HG03469 (cell line): ENCODE measurements at regions not wholly inside any gene's neighbourhood (a gene's known extent, or its start where the extent isn't known, plus 50 kb on each side); places are given as distances from the start of the nearest gene placed in this dataset.

Source experiments
- ATAC-seq: cut with Tn5 transposase; IDR thresholded peaks from one replicate; pipeline ENCODE4 v1.9.1; 2021; ENCODE audit warnings: mild to moderate bottlenecking, moderate library complexity, moderate number of reproducible peaks; ENCODE audit not compliant: unreplicated experiment

DNA sequence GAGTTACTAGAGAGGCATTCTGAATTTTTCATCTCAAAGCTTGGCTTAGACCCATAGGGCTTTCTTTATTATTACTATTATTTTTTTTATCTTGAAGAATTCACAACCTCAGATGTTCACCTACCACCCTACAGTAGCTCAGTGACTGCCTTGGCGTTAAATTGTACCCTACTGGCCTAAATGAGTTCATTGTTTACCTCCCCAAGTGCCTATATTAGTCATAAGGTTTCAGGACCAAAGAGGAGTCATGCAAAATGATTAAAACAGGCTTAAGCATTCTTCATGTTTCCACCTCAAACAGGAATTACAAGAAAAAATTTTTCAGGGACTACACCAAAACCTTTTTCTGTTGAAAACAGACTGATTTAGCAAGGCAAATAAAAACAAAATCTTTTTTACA lies 751.5 kb downstream of the SQOR start:
- no peak for ATAC-seq

DNA sequence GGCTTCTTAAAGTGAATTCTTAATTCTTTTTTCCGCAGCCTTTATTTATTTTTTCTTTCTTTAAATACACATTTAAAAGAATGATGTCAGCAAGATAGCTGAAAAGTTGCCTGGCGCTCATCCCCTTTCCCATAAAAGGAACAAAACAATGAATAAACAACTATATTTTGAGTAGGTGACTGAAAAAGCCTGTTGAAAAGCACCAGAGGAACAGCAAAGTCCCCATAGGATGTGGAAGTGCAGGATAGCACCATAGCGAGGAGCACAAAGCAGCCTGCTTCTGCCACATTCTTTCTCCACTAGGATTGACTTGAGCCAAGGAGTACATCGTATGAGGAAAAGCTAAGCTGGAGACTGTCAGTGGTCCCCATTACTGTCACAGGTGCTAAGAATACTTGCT lies 754.9 kb downstream of the SQOR start:
- ATAC-seq, result no peak

DNA sequence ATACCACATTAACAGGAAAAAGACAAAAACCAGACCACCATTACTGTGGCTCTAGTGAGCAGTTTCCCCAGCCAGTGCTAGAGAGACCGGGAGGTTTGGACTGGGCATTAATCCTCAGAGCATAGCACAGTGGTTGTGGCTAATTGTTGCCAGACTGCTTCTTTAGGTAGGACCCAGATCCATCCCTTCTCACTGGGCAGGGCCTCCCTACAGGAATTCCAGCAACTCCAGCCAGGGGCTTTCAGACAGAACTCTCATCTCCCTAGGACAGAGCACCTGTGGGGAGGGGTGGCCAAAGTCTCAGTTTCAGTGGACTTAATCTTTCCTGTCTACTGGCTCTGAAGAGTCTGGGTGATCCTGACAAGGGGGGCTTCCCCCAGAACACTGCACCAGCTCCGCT lies 759.6 kb downstream of the SQOR start:
- ATAC-seq, result no peak

DNA sequence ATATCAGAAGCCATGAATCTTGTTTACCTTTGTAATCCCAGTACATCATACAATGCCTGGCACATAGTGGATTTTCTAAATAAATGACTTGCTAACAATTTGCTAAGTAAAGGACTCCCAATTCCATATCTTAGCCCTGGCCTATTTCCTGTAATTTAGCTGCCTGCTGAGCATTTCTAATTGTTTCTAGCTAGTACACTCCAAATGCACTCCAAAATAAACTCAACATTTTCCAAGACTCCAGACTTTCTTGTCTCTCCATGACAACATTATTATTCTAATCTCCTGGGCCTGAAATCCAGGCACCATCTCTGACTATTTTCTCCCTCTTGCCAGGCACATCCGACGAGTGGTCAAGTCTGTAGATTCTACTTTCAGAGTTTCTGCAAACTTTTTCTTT lies 773.5 kb downstream of the SQOR start:
- no peak for ATAC-seq

DNA sequence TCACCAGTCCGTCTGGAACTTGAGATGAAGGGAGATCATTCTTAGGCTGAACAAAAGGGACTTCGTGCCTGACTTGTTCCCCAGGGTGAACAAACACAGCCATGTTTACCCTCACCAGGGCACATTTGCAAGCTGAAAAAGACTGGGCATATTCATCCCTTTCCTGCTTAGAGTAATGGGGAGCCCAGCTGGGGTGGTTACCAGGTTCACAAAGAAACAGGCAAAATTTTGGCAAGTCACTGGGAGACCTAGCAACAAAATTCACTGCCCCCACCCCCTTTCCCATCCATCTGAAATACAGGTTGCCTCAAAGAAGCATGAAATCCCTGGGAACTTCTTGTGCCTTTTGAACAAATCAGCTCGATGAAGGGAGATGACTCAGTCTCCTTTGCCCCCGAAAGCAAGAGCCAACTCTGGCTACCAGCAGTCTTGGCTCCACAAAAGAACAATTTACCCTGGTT lies 775.0 kb downstream of the SQOR start:
- no peak for ATAC-seq

DNA sequence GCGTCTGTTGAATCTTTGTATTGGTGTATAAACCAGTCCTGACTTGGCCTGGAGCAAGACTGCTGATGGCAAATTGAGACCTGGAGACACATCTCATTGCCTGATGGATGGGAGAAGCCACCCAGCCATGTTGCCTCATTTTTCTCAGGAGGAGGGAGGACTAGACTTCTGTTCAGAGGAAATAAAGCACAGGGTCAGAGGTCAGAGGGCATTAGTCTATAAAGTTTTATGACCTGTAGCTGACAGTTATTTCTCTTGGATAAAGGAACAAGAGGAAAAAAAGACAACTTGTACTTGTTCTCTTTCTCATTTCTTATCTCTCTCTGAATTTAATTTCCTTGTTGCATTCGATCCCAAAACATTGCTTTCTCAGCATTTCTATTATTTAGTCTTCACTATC lies 775.9 kb downstream of the SQOR start:
- ATAC-seq, result no peak

DNA sequence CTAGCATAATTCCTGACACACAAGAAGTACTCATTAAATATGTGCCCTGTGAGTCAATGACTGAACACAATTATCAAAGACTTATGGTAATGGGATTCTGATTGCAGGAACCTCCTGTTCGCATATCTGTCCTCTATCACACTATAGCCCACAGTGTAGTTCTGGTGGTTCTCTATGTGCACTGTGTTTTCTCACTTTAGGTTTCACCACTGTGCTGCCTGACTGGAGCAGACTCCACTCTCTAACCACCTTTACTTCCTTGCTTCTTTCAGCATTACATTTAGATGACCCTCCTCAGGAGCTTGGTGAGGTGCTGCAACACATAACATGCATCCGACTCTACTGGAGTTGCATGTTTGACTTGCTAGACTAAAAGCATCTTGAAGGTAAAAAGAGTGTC lies 777.1 kb downstream of the SQOR start:
- no peak for ATAC-seq

DNA sequence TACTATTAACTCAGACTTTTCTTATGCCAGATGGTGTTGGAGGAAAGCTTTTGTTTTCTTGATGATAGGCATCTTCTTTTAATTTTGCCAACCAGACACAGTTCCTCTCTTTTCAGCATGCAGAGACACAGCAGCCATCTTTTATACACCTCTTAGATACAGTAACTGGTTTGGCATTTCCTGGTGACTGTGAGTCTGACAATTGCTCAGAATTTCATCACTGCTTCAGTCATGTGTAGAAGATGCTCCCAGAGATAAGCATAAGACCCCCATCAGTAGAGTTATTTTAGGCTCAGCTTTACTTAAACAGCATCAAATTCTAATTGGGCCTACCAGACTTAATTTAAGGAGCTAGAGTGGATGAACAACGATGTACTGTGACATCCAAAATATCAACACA lies 779.0 kb downstream of the SQOR start:
- no peak for ATAC-seq

DNA sequence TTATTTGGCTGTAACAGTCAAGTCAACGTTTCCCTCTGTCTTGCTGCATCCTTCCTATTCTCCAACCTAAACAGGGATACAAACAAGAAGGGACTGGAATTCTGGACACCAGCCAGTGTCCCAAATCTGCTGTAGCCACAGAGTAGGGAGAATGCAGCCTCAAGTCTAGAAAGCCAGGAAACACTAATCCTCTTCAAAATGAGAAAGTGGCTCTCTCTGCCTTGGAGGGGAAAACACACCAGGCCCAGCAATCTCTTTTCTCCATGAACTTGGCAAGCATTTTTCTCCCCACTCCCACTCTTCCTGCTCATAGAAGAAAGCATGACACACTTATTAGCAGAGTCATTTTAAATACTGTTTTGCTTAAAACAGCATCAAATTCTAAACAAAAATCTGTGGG lies 781.7 kb downstream of the SQOR start:
- ATAC-seq, result no peak

DNA sequence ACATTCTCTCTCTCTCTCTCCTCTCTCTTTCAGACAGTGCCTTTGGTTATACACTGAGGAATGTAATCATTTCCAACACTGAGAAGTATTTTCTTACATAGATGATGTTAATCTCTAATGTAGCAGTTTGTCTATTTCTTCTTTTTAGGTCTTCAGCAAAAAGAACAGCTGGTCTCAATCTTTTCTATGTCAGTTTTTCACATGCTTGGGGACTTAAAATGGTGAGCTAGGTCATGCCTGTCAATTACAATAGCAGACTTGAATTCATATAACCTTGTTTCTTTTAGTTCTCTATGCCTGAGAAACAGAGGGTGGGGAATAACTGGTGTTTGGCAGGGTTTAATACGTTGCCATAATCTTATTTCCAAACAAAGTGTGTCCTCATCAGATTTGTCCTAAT lies 786.2 kb downstream of the SQOR start:
- no peak for ATAC-seq

DNA sequence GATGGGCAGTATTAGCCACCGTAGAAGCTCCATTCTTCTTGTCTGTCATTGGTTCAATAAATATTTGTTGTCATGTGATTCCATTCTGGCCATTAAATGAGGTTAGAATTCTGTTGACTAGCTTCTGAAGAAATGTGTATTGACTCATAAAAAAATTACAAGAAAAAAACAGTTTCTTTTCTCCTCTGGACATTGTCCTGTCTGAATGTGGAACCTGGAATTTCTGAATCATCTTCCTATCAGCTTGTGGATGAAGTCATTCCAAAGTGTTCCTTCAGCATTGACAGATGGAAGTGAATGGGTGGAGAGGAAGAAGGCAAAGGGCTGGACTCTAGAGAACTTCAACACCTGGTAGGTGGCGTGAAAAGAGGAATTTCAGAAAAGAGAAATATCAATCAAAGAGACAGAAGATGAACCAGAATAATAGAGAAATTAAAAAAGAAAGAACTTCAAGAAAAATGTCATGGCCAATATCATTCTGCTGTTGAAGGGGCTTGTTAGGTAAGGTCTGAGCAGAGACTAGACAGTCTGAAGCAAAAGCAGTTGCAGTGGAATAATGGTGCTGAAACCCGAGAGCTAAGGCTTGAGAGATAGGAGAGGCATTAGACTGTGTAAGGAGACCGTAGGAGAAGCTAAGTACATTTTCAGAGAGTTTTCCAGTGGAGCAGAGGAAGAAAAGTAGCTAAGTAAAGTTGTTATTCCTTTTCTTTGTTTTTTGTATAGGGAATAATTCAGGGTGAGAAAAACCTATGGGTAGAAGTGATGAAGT lies 806.6 kb downstream of the SQOR start:
- ATAC-seq, result no peak

DNA sequence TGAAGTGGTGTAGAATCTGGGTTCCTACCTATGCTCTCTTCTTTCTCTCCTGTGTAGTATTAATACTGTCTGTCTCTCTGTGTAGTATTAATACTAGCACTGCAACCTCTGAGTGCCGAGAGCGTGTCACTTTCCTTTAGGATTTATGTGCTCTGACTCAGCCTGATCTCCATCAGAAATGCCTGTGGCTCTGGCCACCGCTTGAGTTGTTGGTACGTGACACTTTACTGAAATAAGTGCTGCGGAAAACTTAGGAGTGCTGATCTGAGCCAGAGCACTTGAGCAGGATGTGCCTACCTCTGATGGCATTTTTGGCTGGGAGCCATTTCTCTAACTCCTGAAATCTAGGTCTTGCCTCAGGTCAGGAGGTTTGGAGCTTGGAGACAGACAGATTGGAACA lies 807.4 kb downstream of the SQOR start:
- no peak for ATAC-seq

DNA sequence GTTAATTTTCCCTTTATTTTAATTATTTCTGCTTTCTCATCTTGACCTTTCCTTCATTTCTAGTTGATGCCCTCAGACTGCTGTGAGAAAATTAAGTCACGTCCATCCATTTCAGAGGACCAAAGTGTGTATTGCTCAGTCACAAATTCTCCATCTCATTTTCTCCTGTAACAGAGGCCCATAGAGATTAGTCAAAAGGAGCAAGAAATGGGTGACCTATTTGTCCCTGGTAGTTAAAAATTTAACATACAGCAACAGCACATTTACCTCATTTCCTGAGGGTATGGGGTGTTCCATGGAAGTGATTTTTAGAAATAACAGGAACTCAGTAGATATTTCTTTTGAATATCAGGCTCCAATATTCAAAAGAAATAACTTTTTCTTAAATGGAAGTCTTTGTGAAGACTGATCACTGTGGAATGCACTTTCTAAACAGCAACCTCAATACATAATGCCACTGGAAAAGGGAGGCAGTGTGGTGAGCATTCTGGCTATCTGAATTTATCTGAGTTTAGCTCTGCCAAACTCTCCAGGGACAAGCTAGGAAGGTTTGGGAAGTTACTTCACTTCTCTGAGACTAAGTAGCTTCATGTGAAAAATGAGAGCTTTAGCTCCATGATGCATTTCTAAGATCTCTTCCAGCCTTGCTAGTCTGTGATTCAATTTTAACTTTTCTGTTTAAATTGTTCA lies 808.2 kb downstream of the SQOR start:
- no peak for ATAC-seq

DNA sequence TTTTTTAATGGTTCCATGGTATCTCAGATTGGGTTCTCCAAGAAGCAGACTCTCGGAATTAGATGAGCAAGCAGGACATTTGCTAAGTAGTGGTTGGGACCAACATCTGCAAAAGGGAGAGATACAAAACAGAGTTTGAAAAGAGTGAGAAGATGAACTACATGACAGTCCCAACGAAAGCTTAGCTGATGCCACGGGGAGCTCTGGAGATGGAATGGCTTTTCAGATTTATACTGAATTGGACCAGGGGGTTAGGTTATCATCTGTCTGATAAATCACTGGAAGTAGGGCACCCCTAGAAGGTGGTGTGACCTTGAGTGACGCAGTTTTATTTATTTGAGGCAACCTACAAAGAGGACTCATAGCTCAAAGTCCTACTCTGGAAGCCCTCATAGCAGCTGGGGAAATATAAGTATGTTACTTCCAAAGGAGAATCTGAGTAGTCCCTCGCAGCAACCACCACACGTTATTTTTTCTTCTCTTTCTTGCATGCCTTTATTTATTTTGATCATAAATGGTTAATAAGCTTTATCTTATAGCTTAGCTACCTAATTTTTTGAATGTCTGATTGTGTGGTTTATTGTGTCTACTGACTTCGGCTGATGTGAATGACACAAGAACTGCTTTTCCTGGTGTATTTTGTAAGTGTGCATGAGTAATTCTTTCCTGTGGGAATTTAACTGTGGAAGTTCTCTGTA lies 815.4 kb downstream of the SQOR start:
- ATAC-seq, result no peak

DNA sequence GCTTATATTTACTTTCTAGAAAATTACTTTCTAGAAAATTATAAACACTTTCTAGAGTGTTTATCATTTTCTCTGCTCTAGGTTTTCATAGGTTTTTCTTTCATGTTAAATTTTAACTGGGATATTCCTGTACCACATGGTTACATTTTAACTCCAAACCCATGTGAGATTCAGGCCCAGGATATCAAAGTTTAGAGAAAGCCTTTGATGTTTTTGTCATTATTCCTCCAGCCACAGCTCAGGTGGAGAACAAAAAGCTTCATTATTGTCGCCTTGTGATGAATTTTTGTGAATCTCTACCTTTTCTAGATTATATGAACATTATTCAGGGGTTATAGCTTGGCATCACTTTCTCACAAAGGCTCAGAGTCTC lies 816.0 kb downstream of the SQOR start:
- ATAC-seq, result no peak

DNA sequence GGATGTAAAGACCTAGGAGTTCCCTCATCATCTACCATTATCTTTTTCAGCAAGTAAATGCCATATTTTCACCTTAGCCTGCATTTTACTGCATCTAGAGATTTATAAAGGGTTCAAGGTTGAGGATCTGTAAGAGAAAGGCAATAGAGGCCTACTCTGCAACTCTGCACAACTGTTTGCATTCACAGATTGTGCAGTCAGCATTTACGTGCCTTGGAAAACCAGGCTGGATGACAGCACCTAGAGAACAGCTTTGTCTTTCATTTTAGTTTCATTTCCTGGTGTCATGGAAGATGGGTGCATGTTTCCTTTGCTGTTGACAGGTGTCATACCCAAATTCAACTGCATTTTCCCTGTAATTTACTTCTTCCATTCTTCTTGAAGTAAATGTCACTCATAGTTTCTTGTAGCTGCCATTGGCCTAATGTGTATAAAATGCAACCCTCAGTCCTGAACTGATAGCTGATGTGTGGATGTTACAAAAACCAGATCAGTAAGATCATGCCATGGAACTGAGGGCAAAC lies 817.5 kb downstream of the SQOR start:
- no peak for ATAC-seq

DNA sequence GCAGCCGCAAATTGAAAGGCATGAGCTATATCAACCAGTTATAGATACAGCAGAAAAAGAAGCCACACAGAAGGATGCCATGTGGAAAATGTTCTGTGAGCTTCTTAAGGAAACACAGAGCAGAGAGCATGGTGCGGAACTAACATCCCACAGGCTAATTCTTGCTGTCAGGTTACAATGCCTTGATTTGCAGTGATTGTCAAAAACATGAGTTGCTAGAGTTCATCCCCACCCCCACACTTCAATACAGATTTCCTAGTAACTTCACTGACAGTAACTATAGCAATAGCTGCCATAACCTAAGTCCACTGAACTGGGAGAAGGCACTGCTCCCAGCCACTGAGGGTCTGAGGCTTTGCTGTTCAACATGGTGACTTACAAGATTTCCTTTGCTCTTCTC lies 821.6 kb downstream of the SQOR start:
- no peak for ATAC-seq

DNA sequence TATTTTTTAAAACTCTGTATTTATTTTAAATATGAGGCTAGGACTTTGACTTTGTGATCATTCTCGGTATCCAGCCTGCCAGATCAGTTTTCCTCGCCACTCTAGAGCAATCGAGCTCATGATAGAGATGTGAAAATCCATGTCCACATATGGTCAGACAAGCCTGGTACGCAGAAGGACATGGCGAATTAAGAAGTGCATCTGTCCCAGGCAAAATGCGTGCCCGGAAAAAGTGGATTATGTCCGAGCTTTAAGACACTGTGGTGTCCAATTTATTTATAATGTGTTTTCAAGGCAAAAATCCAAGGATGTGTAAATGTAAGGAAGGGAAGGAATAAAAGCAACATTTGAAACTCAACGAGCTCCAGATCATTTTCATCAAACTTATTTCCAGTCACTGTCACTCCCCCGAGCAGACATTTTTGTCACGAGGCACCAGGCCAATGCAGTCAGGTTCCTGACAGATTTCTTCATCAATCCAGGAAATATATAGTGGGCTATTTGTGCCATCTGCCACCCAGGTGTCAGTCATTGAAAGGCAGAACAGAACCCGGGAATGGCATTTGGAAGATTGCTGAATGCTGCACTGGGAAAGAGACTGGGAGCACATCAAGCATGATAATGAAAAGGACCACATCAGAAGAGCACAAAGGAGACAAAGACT lies 825.7 kb downstream of the SQOR start:
- ATAC-seq, result no peak

DNA sequence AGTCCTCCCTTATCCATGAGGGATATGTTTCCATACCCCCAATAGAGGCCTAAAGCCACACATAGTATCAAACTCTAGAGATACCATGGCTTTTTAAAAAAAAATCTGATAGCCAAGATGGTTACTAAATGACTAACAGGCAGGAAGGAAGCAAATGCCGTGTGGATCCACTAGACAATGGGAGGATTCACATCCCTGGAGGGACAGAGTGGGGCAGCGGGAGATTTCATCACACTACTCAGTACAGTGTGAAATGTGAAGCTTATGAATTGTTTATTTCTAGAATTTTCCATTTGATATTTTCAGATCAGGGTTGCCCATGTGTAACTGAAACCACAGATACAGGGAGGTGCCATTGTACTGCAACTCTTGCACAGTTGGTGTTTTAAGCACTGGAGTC lies 826.6 kb downstream of the SQOR start:
- ATAC-seq, result no peak

DNA sequence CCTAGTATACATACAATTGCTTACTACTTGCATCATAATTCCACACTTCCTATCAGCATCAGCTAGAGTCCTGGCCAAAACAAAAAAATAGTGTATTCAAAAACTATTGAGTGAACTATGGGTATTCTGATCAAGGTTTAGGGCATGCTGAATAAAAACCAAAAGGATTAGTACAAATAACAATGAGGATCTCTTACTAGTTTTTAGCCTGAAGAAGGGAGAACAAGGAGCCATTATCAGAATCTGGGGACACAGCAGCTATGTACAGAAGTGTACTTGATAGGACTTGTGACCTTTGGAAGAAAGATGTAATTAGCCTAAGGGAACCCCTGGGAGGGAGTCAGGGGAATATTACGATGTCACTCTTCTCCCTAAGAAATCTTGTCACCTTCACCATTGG lies 832.2 kb downstream of the SQOR start:
- ATAC-seq, result no peak

DNA sequence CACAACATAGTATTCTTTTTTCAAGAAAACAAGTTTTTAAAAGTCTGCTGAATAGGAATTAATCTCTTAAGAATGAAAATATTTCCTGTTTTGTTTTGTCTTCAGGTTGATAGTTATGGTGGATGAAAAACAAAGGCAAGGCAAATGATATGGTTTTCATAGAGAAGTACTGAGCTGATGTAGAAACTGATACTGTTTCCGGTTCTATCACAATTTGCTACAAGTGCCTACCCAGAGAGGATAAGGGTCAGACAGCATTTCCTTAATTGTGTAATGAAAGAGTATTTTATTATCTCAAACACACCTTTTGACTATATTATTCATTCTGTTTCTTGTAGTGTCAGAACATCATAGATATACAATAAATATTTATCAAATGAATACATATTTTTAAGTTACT lies 836.3 kb downstream of the SQOR start:
- ATAC-seq, result no peak
